Right ventricle myocardium superior (tissue), 1 donor: ENCODE measurements at regions not wholly inside any gene's neighbourhood (a gene's known extent, or its start where the extent isn't known, plus 50 kb on each side); places are given as distances from the start of the nearest gene placed in this dataset.
"Not testable (repeated sequence)": the region's sequence is repeated elsewhere in the genome, so short reads cannot be mapped to it uniquely, and the experiment has no call there.

Experiments used
- ATAC-seq: fragments of 200-7000 bp; cut with Tn5 transposase; one replicate; pipeline ENCODE4 v1.9.1; 2020; ENCODE audit warnings: mild to moderate bottlenecking; ENCODE audit not compliant: poor library complexity
- DNase-seq: peaks from one replicate; pipeline ENCODE4 v3.0.0-alpha.2; 2020
- intact Hi-C: fragments of 100-400 bp; cut with DNase I; formaldehyde crosslinking; loops from one replicate; pipeline ENCODE4 v1.11.2; 2022
- donor health status: DM: no; HTN: yes; CAD: no; lungs with severe emphysema.

DNA sequence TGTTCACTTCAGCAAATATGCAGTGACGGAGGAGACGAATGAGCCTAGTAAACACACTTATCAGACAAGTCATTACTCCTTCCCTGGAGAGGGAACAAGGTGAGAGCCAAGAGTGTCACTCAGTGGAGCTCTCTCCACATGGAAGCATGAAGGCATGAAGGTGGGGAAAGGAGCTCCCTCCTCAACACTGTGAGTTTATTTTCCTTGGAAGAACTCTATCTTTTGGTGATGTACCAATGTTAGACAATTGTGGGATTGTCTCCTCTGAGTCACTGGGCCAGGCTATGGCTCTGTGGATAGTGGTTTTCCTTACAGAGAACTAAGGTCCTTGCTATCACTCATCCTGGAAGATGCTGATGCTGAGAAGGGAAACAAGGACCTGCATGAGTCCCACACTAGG is 200.2 kb downstream of the CPEB2 start:
- intact Hi-C loops, result no loop called here
- DNase-seq (no peak), ATAC-seq (no peak)

DNA sequence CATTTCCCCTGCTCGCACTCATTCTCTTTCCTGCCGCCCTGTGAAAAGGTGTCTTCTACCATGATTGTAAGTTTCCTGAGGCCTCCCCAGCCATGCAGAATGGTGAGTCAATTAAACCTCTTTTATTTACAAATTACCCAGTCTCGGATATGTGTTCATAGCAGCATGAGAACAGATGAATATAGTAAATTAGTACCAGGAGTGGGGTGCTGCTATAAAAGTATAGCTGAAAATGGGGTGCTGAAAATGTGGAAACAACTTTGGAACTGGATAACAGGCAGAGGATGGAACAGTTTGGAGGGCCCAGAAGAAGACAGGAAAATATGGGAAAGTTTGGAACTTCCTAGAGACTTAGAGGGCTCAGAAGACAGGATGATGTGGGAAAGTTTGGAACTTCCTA is 204.2 kb downstream of the CPEB2 start:
- ATAC-seq, intact Hi-C loops, DNase-seq: not testable (repeated sequence)

DNA sequence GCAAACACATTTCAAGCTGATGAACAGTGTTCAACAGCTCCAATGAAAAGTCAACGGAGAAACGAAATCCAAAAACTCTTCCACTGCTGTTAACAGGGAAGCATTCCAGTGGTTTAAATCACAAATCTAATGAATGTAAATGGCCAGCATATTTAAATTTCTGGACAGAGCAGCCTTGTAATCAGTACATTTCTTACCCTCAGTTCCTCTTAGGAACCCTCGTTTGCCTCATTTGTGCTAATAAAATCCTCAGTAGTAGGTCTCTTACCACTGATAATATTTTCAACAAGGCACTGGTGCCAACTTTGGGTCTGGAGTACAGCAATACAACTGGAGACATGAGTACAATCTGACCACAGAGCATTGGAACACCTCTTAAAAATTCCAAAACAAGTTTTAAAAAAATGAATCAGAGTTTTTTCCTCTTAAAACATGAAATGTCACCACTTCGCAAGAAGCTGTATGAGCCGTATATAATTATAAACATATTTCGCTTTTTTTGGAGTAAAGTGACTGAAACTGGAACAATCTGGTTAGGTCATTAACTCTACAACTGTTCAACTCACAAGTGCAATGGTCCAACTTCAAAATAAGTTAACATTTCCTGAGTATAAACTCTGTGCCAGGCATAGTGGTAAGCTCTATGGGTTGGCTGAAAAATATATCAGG is 211.2 kb downstream of the CPEB2 start:
- intact Hi-C loops, result no loop called here
- DNase-seq (no peak), ATAC-seq (no peak)

DNA sequence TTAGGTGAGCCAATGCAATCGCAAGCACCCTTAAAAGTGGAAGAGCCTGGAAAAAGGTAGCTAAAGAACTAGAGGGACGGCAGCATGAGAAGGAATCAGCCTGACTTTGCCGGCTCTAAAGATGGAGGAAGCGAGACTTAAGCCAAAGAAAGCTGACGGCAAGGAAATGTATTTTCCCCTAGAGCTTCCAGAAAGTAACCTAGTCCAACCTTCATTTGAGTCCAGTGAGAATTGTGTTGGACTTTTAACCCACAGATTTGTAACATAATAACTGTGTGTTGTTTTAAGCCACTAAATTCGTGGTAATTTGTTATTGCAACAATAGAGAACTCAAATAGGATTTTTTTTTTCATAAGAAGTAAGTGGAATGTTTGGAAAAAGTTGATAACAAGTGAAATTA is 212.7 kb upstream of the C1QTNF7 start:
- DNase-seq (no peak), ATAC-seq (no peak)
- intact Hi-C loops, result no loop called here

DNA sequence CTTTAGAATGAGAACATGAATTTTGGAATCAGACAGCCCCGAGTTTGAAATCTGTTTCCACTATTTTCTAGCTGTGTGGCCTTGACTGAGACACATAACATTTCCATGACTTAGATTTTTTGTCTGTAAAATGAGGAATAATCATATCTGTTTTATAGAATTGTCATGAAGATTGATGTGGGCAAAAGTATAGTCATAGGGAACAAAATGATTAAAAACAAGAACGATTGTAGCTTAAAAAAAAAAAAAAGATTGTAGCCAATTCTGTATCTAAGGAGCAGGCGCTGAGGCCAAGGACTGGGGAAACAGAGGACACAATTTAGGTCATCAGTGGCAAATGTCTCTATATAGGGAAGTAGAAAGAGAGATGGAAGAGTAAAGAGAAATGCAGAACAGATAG is 201.6 kb upstream of the C1QTNF7 start:
- ATAC-seq (no peak), DNase-seq (no peak)
- intact Hi-C loops, result no loop called here

DNA sequence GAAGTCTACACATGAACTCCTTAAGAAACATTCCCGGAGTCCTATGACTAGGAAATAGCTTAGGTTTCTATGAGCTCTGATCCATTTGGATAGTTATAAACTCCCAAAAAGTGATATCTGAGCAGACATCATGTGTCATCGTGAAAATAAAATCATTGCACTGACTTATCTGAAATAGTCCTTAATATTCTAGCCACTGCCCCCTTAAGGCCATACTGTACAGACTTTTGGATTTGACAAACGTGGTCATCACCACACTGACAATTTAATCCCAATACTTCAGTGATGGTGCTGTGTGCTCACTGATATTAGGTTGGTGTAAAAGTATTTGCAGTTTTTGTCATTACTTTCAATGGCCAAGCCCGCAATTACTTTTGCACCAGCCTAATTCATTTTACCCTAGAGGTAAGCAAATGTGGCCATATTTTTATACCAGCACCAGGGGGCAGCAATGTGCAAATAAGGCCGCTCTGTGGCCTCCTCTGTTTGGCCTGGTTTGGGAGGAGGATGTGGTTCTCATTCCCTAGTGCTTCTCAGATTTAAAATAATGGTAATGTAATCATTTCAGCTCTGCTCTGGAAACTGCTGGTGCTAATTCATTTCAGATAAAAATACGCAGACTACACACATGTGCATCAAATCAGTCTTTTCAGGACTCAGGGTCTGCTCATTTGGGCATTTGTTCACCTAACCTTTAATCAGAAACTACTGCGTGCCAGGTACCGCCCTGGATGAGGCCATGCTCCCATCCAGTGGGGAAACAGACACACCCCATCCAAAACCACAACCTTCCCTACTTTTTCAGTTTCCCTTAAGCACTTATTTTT is 196.4 kb upstream of the C1QTNF7 start:
- peak; percentile 64 for DNase-seq
- peak; percentile 90 for ATAC-seq
- intact Hi-C loops, result loop anchor here (5.0 kb wide), 1 partner anchor 226 kb away; no protein-coding TSS in a partner anchor

DNA sequence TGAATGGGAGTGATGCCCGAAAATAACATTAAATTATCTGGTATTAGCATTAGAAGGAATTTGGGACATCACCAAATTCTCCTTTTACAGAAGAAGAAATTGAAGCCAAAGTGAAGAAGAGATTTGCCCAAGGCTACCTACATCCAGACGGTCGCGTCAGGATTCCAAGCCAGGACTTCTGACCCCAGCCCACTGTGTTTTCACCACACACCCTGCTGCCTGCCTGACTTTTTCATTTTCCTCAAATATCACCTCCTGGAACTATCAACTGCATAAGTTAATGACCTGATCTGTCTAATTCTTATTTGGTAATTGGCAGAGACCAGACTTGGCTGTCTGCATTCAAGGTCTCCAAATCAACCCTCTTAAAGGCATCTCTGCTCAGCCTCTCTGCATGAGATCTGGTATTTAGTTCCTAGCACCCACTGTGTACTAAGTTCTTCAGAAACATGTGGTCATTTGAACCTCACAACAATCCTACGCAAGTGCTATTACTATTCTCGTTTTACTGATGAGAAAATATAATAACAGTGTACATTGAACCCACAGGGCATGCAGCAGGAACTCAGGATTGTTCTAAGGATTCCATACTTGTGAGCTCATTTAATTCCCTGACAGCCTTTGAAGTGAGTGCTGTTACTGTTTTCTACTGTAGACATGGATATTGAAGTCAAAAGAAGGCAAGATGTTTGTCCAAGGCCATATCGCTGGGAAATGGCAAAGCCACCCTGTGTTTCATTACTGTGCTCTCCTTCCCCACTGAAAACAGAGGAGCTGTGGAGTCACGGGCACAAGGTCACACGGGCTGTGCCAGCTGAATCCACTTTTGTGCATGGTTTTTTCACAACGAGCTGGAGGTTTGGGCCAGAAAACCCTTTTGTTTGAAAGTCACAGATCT is 195.2 kb upstream of the C1QTNF7 start:
- ATAC-seq (peak; percentile 26), DNase-seq (peak; percentile 24)
- intact Hi-C loops, result loop anchor here (5.0 kb wide), 1 partner anchor 225 kb away; no protein-coding TSS in a partner anchor

DNA sequence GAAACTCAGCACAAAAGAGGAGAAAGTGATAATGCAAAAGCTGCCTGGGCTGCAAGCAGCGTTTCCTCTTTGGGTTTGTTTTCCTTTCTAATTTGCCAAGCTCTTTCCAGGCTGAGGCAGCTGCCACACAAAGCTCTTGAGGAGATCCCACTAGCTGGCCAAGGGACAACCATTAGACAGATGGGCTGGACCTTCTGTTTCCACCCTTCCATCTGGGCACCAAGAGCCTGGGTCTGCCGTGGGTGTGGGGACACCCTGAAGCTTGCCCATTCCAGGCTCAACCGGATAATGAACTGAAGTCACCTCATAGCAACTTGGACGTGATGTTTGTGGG is 194.6 kb upstream of the C1QTNF7 start:
- intact Hi-C loops, result loop anchor here (5.0 kb wide), 1 partner anchor 224 kb away; no protein-coding TSS in a partner anchor

DNA sequence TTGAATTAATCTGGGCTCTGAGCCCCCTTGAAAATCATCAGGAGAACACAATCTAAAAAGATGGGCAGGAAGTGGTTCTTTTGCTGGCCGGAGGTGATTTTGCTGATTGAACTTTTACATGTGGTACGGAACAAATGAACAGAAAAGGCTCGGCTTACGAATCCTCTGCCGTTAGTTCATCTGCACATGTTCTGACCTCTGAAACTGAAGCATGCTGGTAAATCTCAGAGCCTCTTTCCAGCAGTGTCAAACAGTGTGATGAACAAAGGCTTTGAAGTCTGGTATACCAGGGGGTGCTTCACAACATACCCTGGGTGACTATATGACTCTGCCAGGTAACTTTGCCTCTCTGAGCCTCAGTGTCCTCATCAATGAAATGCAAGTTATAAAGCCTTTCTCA is 194.2 kb upstream of the C1QTNF7 start:
- ATAC-seq, result peak; percentile 11
- no peak for DNase-seq
- intact Hi-C loops, result loop anchor here (5.0 kb wide), 1 partner anchor 224 kb away; no protein-coding TSS in a partner anchor

More for the DNA sequence above, 194.6 kb upstream of the C1QTNF7 start:
- peak; percentile 38 for DNase-seq
- ATAC-seq, result peak; percentile 11

DNA sequence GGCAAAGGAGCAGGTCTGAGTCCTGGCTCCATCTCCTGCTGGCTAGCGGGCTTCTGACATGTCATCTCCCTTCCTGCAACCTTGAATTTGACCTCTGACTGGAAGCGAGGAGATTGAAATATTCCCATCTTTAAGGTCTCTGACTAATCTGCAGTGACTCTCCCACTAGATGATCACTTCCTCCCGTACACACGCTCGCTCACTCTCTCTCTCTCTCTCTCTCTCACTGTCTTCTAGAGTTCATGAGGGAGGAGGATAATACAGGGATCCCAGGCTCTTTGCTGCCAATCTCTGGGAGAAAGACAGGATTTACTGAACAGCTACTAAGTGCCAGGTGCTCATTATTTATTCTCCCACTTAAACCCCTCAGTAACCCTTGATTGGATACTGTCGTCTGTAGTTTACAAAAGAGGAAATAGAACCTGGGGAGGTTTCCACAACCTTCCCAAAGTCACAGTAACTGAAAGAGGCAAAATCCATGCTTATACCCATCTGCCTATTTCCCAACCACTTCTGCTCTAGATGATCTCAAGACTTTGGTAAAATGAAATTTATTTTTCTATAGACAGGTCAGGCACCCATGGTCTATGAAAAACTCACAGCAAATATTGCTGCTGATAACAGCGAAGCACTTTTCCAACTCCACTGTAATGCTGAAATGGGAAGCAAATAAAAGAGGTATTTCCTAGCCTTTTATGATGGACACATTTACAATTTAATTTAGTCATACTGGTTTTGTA is 193.5 kb upstream of the C1QTNF7 start:
- ATAC-seq (peak; percentile 41), DNase-seq (no peak)
- intact Hi-C loops, result loop anchor here (5.0 kb wide), 1 partner anchor 223 kb away; no protein-coding TSS in a partner anchor

DNA sequence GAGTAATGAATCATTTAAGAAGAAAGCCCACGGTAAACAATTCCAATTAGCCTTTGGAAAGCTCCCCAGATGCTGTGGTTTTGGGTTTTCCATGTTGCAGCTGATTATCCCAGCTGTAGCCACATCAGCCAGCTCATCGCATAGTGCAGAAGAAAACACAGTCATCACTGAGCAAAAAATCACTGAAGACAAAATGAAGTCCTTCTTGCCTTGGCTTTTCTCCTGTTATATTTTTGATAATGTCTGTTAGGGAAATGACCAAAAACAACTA is 193.0 kb upstream of the C1QTNF7 start:
- intact Hi-C loops, result loop anchor here (5.0 kb wide), 1 partner anchor 223 kb away; no protein-coding TSS in a partner anchor
- ATAC-seq, result no peak
- DNase-seq, result no peak

DNA sequence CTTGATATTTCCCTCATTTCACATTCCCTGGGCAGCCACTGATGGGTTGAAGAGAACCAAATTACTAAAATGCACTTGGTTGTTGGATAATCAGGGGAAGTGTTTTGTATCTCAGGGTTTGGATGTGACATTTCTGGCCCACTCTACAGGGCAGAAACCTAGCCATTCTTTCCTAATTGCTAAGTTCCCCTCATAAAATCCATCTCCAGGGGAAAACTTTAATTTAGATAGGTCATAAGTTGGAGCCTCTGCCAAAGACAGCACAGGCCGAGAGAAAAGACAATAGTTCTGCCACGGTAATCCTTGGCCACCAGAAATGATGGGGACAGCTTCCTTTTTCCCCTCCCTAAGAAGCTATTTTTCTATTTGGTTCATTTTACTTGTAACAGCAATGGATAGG is 192.7 kb upstream of the C1QTNF7 start:
- intact Hi-C loops, result no loop called here
- no peak for ATAC-seq
- DNase-seq, result no peak

DNA sequence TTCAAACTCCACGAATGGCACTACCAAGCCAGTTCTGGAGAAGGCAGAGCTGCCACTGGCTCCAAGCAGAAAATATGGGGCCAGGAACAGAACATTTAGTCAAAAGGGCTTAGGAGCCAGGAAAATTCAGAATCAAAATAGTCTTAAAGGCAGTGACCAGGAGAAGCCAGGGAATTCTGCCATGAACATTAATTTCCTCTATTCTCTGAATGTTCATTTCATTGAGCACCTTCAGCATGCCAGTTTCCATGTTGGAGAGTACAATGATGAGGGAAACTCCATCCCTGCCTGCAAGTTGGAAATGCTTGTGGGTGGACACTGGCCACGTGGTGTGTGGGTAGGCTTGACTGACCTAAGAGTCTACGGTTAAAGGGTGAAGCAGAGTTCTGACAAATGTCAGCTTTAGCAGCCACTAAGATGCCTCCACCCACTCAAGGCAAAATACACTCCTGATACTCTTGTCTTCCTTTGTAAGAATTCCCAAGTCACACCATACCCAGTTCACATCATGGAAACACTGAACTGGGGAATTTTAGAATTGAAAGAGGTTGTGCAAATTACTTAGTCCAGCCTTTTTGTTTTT is 190.1 kb upstream of the C1QTNF7 start:
- no peak for DNase-seq
- intact Hi-C loops, result no loop called here
- ATAC-seq, result no peak

DNA sequence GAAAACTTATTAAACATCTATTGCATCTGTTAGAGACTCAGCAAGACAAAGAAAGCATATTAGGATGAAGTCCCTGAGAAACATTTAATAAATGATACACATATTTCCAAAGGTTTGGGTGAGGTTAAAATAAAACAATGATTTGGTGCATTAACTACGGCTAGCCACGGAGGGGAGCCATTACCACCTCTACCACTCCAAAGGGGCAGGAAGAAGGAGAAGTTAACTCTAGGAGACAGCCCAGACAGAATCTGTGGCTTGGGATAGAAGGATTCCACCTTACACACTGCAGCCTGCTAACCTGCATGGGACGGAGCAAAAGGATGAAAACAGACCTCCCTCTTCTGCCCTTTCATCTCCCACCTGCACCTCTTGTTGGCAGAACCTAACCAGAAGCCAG is 189.1 kb upstream of the C1QTNF7 start:
- intact Hi-C loops, result no loop called here
- ATAC-seq (peak; percentile 84), DNase-seq (no peak)

DNA sequence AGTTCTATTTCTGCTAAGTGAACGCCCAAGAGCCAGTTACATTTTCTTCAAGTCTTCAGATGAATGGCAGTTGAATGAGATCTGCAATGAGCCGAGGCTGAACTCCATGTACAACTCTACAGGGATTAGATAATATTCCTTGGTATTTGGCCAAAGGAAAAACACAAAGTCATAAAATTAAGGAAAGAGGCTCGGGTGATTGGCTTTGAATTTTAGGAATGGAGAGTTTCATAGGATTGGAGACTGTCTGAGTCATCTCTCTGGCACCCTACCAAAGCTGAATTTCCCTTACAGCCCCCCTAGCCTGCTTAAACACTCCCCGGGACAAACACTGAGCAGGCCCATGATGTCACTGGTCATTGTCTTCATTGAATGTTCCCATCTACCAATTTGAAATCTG is 188.0 kb upstream of the C1QTNF7 start:
- intact Hi-C loops, result no loop called here
- DNase-seq, result no peak
- peak; percentile 78 for ATAC-seq

DNA sequence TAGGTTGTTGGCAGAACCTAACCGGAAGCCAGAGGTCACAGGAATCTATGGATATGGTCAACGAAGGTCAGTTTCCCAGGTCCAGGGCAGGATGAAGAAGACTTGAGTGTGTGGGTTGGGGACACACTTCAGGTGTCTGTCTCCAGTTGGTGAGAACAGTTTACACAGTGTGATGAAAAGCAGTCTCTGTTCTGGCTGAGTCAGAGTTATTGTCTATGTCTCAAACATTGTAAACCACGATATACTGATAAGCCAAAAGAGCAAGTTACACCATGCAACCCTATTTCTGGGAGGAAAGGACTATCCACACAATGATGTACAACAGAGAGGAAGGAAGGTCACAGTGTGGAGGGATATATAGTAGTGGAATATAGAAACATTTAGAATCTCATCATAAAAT is 187.1 kb upstream of the C1QTNF7 start:
- intact Hi-C loops, result no loop called here
- no peak for ATAC-seq
- DNase-seq, result no peak

DNA sequence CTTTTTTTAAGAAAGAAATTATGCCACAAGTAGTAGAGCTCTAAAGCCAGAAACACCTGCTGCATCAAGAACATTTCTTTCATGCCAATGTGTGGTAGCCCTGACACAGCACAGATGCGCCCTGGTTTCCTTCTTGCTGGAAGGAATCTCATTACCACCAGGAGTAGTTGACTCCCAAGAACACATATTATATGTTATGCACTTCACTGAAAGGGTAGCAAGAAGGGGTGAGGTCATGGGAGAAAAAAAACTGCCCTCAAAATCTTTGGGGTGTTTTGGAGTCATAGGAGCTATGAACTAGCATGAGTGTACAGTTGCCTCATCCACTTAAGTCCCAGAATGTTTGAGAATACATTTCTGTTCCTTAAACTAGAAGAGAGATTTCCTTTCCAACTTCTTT is 185.8 kb upstream of the C1QTNF7 start:
- ATAC-seq (no peak), DNase-seq (no peak)
- intact Hi-C loops, result no loop called here

DNA sequence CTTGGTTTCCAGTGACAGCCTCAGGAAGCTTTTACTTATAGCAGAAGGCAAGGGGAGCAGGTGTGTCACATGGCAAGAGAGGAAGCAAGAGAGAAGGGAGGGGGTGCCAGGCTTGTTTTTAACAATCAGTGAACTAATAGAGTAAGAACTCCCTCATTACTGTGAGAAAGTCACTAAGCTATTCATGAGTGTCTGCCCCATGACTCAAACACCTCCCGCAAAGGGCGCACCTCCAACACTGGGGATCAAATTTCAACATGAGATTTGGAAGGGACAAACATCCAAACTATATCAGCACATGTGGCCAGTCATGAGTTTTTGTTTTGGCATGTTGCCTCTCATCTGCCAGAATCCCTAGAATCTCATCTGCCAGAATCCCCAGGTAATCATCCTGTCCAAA is 183.5 kb upstream of the C1QTNF7 start:
- ATAC-seq (no peak), DNase-seq (no peak)
- intact Hi-C loops, result no loop called here
